Neuronal stem cell (in vitro differentiated cells): ENCODE measurements at regions not wholly inside any gene's neighbourhood (a gene's known extent, or its start where the extent isn't known, plus 50 kb on each side); places are given as distances from the start of the nearest gene placed in this dataset.

ENCODE experiments used
- DNase-seq: peaks from one replicate; pipeline ENCODE4 v3.0.0-alpha.2; 2013; ENCODE audit warnings: low spot score
- H2AFZ ChIP-seq: one replicate; pipeline ENCODE4 v1.6.1; 2013; ENCODE audit warnings: mild to moderate bottlenecking, low read length, inconsistent platforms
- H2AK5ac ChIP-seq: 2 replicates; pipeline ENCODE4 v1.6.1; 2013; ENCODE audit warnings: low read depth, mild to moderate bottlenecking, inconsistent platforms, low read length, moderate library complexity, mixed read lengths
- H2BK120ac ChIP-seq: 2 replicates; pipeline ENCODE4 v1.6.1; 2013; ENCODE audit warnings: low read depth, mild to moderate bottlenecking, inconsistent platforms, low read length, moderate library complexity, mixed read lengths
- H2BK12ac ChIP-seq: one replicate; pipeline ENCODE4 v1.6.1; 2013; ENCODE audit warnings: low read length, inconsistent platforms
- H2BK15ac ChIP-seq: 2 replicates; pipeline ENCODE4 v1.6.1; 2013; ENCODE audit warnings: mild to moderate bottlenecking, low read length, inconsistent platforms, mixed read lengths
- H2BK5ac ChIP-seq: one replicate; pipeline ENCODE4 v1.6.1; 2013; ENCODE audit warnings: inconsistent platforms, mild to moderate bottlenecking, low read length, moderate library complexity
- H3K14ac ChIP-seq: one replicate; pipeline ENCODE4 v1.6.1; 2013; ENCODE audit warnings: low read length, inconsistent platforms
- H3K18ac ChIP-seq: 2 replicates; pipeline ENCODE4 v1.6.1; 2013; ENCODE audit warnings: low read length, inconsistent platforms
- H3K23ac ChIP-seq: 2 replicates; pipeline ENCODE4 v1.6.1; 2013; ENCODE audit warnings: low read depth, mild to moderate bottlenecking, mixed read lengths, low read length, inconsistent platforms; ENCODE audit not compliant: poor library complexity
- H3K27ac ChIP-seq: replicated peaks from 3 replicates; pipeline ENCODE4 v1.5.1; 2013; ENCODE audit warnings: low read length, inconsistent platforms
- H3K27me3 ChIP-seq, 3 experiments: 2 replicates each; pipeline ENCODE4 v1.6.1; 2013; ENCODE audit warnings: low read length in 3 of 3, mild to moderate bottlenecking in 2 of 3, inconsistent platforms in 1 of 3, low read depth in 1 of 3, mixed read lengths in 1 of 3, moderate library complexity in 1 of 3; ENCODE audit not compliant: control insufficient read depth in 3 of 3, insufficient read depth in 3 of 3
- H3K36me3 ChIP-seq, 2 donors: replicated peaks in 1 of 2; 2 replicates each; pipeline ENCODE4 v1.6.1; 2013; ENCODE audit warnings: low read length in 2 of 2; ENCODE audit not compliant: control insufficient read depth in 2 of 2, insufficient read depth in 2 of 2
- H3K4ac ChIP-seq: 2 replicates; pipeline ENCODE4 v1.6.1; 2013; ENCODE audit warnings: inconsistent platforms, mild to moderate bottlenecking, low read length, moderate library complexity
- H3K4me1 ChIP-seq, 2 donors: 1 replicate in 1 of 2; 2 replicates in 1 of 2; pipeline ENCODE4 v1.6.1; 2013; ENCODE audit warnings: low read length in 2 of 2, low read depth in 1 of 2; ENCODE audit not compliant: control insufficient read depth in 2 of 2, insufficient read depth in 1 of 2
- H3K4me2 ChIP-seq: one replicate; pipeline ENCODE4 v1.6.1; 2013; ENCODE audit warnings: mild to moderate bottlenecking, low read length, inconsistent platforms; ENCODE audit not compliant: insufficient read depth, poor library complexity, severe bottlenecking
- H3K4me3 ChIP-seq, 2 donors: 2 replicates each; pipeline ENCODE4 v1.5.1; 2013; ENCODE audit warnings: low read length in 2 of 2, mild to moderate bottlenecking in 2 of 2, inconsistent platforms in 1 of 2, moderate library complexity in 1 of 2
- H3K79me1 ChIP-seq: one replicate; pipeline ENCODE4 v1.6.1; 2013; ENCODE audit warnings: low read depth, mild to moderate bottlenecking, inconsistent platforms, low read length, moderate library complexity
- H3K9ac ChIP-seq: one replicate; pipeline ENCODE4 v1.6.1; 2013; ENCODE audit warnings: mild to moderate bottlenecking, low read depth, low read length, inconsistent platforms; ENCODE audit not compliant: poor library complexity
- H3K9me3 ChIP-seq, 2 donors: replicated peaks in 1 of 2; 2 replicates each; pipeline versions ENCODE3 to v1.6.1; 2013; ENCODE audit warnings: low read length in 2 of 2, mild to moderate bottlenecking in 2 of 2, inconsistent platforms in 1 of 2, low read depth in 1 of 2, mixed read lengths in 1 of 2, moderate library complexity in 1 of 2; ENCODE audit not compliant: control insufficient read depth in 2 of 2, insufficient read depth in 1 of 2
- H4K8ac ChIP-seq: one replicate; pipeline ENCODE4 v1.6.1; 2013; ENCODE audit warnings: low read depth, mild to moderate bottlenecking, inconsistent platforms, low read length, moderate library complexity
- H4K91ac ChIP-seq: one replicate; pipeline ENCODE4 v1.6.1; 2013; ENCODE audit warnings: low read length, low read depth, mild to moderate bottlenecking, inconsistent platforms; ENCODE audit not compliant: poor library complexity
- WGBS, 2 donors: extraction: QIAGEN DNeasy Blood & Tissue Kit; methylation state at CpG; one replicate each; pipeline ENCODE4 v1.1.7; 2013; ENCODE audit warnings: missing lambda C conversion rate in 2 of 2, mixed read lengths in 1 of 2; ENCODE audit not compliant: insufficient read length in 2 of 2, insufficient replicate concordance in 1 of 2; ENCODE audit errors: extremely low coverage in 2 of 2; 5-methylcytosine and 5-hydroxymethylcytosine counted together

- Histone ChIP-seq H3K9me3 (no peaks in the 10 kb centered on the region), H3K14ac (no peak overlapping the region), H3K27me3 (peaks cover 0 to 28% (median 0%) of the 10 kb centered on the region in 3 experiments), H3K18ac (no peak overlapping the region), H2AFZ (no peak overlapping the region), H3K4me1 (peaks cover 0 to 5% of the 10 kb centered on the region in 2 donors), H3K23ac (no peak overlapping the region), H4K8ac (no peak overlapping the region), H3K4ac (no peak overlapping the region), H2BK15ac (no peak overlapping the region), H3K36me3 (no peaks in the 10 kb centered on the region), H3K27ac (no peak overlapping the region), H2BK5ac (no peak overlapping the region), H2AK5ac (no peak overlapping the region), H3K4me2 (no peak overlapping the region), H2BK12ac (no peak overlapping the region), H3K4me3 (no peak overlapping the region), H4K91ac (no peak overlapping the region), H3K79me1 (no peaks in the 10 kb centered on the region), H3K9ac (no peak overlapping the region), H2BK120ac (no peak overlapping the region)
- DNase-seq, result no peak
- WGBS, 2 donors, result no CpG with 5 or more reads among the region's 4 CpGs
Observed at GRCh38 chr21:33174756-33175155, 55.0 kb upstream of the IFNAR2 start.
